ENCODE measurements at regions not wholly inside any gene's neighbourhood (a gene's known extent, or its start where the extent isn't known, plus 50 kb on each side); places are given as distances from the start of the nearest gene placed in this dataset.

- TF ChIP-seq EZH2 (IDR thresholded peaks at IDR 0.05; ENCODE audit: borderline replicate concordance, low read depth, low read length, severe bottlenecking) (no peak), CTCF (IDR thresholded peaks at IDR 0.05; ENCODE audit: borderline replicate concordance, extremely low read depth, low read length, poor library complexity, severe bottlenecking) (no peak)
Measured at GRCh38 chr9:74083681-74084433, 413.3 kb upstream of the RORB start.
